H1 (cell line): ENCODE measurements at regions not wholly inside any gene's neighbourhood (a gene's known extent, or its start where the extent isn't known, plus 50 kb on each side); places are given as distances from the start of the nearest gene placed in this dataset.
"Not testable (repeated sequence)": the region's sequence is repeated elsewhere in the genome, so short reads cannot be mapped to it uniquely, and the experiment has no call there.

Experiments used
- CTCF ChIA-PET: fragments of 300-600 bp; sonication (Branson Sonifier 250); formaldehyde crosslinking; loops from one replicate; lab custom pipeline; 2021; ENCODE audit not compliant: partially characterized antibody; lab: Charles Lee
- POLR2A ChIA-PET: fragments of 300-600 bp; sonication (Branson Sonifier 250); formaldehyde crosslinking; loops from one replicate; lab custom pipeline; 2021; ENCODE audit warnings: inconsistent platforms; ENCODE audit not compliant: partially characterized antibody; lab: Charles Lee
- DNase-seq, 2 experiments: peaks; one replicate each; pipeline versions ENCODE4 v3.0.0 to v3.0.0-alpha.2; 2010 to 2022; ENCODE audit warnings: low spot score in 2 of 2, low read depth in 1 of 2, mixed read lengths in 1 of 2
- FAIRE-seq: peaks from 2 replicates; lab custom pipeline; 2011; peaks lifted over from hg19 to GRCh38; lab: Jason Lieb, UNC
- H2AFZ ChIP-seq: 2 replicates; pipeline ENCODE4 v1.8.1; 2012; ENCODE audit warnings: low read length, inconsistent platforms
- H2AK5ac ChIP-seq: 2 replicates; pipeline ENCODE4 v1.6.1; 2013; ENCODE audit warnings: low read depth, low read length
- H2BK120ac ChIP-seq: replicated peaks from 2 replicates; pipeline ENCODE3; 2013; ENCODE audit warnings: low read depth, low read length, inconsistent platforms
- H2BK12ac ChIP-seq: 2 replicates; pipeline ENCODE4 v1.6.1; 2013; ENCODE audit warnings: low read depth, low read length
- H2BK15ac ChIP-seq: 2 replicates; pipeline ENCODE4 v1.6.1; 2013; ENCODE audit warnings: low read length
- H2BK20ac ChIP-seq: 2 replicates; pipeline ENCODE4 v1.6.1; 2013; ENCODE audit warnings: low read length
- H2BK5ac ChIP-seq: 2 replicates; pipeline ENCODE4 v1.6.1; 2013; ENCODE audit warnings: low read depth, low read length
- H3K14ac ChIP-seq: 2 replicates; pipeline ENCODE4 v1.6.1; 2013; ENCODE audit warnings: inconsistent platforms; ENCODE audit not compliant: insufficient read length
- H3K18ac ChIP-seq: 2 replicates; pipeline ENCODE4 v1.6.1; 2013; ENCODE audit warnings: low read length; ENCODE audit errors: extremely low read depth
- H3K23ac ChIP-seq: 2 replicates; pipeline ENCODE4 v1.6.1; 2013; ENCODE audit warnings: inconsistent platforms; ENCODE audit not compliant: insufficient read length
- H3K23me2 ChIP-seq: 2 replicates; pipeline ENCODE4 v1.6.1; 2013; ENCODE audit warnings: low read depth, low read length
- H3K27ac ChIP-seq: 2 replicates; pipeline ENCODE4 v1.6.1; 2011; ENCODE audit warnings: low read depth, low read length, inconsistent platforms
- H3K27me3 ChIP-seq, 4 experiments: replicated peaks in 1 of 4; 1 replicate in 1 of 4; 2 replicates in 3 of 4; pipeline versions ENCODE4 v1.6.1 to v1.8.1; 2011 to 2013; ENCODE audit warnings: low read length in 3 of 4, mild to moderate bottlenecking in 3 of 4, inconsistent platforms in 2 of 4, mixed read lengths in 2 of 4, moderate library complexity in 1 of 4; ENCODE audit not compliant: control insufficient read depth in 3 of 4, insufficient read depth in 3 of 4; ENCODE audit errors: extremely low read depth in 1 of 4
- H3K36me3 ChIP-seq, 4 experiments: 2 replicates each; pipeline versions ENCODE4 v1.6.1 to v1.8.1; 2011 to 2013; ENCODE audit warnings: mild to moderate bottlenecking in 4 of 4, low read length in 3 of 4, moderate library complexity in 2 of 4, control low read depth in 1 of 4, inconsistent platforms in 1 of 4; ENCODE audit not compliant: insufficient read depth in 4 of 4, control insufficient read depth in 2 of 4
- H3K4ac ChIP-seq: replicated peaks from 2 replicates; pipeline ENCODE3; 2013; ENCODE audit warnings: low read length, low read depth, mixed read lengths, inconsistent platforms; ENCODE audit not compliant: insufficient read length
- H3K4me1 ChIP-seq, 4 experiments: replicated peaks in 1 of 4; 1 replicate in 1 of 4; 2 replicates in 3 of 4; pipeline versions ENCODE4 v1.6.1 to v1.8.1; 2011 to 2013; ENCODE audit warnings: low read length in 3 of 4, inconsistent platforms in 2 of 4, mixed read lengths in 1 of 4; ENCODE audit not compliant: insufficient read depth in 4 of 4, control insufficient read depth in 3 of 4
- H3K4me2 ChIP-seq, 2 experiments: 2 replicates each; pipeline versions ENCODE4 v1.6.1 to v1.8.1; 2011 to 2013; ENCODE audit warnings: low read depth in 2 of 2, low read length in 2 of 2, control low read depth in 1 of 2, inconsistent platforms in 1 of 2, mild to moderate bottlenecking in 1 of 2; ENCODE audit not compliant: insufficient read depth in 1 of 2
- H3K4me3 ChIP-seq, 4 experiments: fragments of 200-600, 300-600 bp in 1 of 4; sonication (generic), shearing (Covaris generic), sonication (Bioruptor Twin) in 1 of 4; 2 replicates each; pipeline versions ENCODE4 v1.5.1 to v1.8.1; 2011 to 2016; ENCODE audit warnings: low read length in 4 of 4, low read depth in 3 of 4, control low read depth in 2 of 4, inconsistent platforms in 2 of 4, mild to moderate bottlenecking in 2 of 4, mixed read lengths in 1 of 4, moderate library complexity in 1 of 4; ENCODE audit not compliant: insufficient read depth in 2 of 4; ENCODE audit errors: extremely low read depth in 1 of 4
- H3K56ac ChIP-seq: replicated peaks from 2 replicates; pipeline ENCODE3; 2013; ENCODE audit warnings: low read depth, mild to moderate bottlenecking, mixed read lengths, low read length, inconsistent platforms; ENCODE audit not compliant: insufficient read length
- H3K79me1 ChIP-seq: 2 replicates; pipeline ENCODE4 v1.6.1; 2013; ENCODE audit warnings: low read depth, low read length, control low read depth
- H3K79me2 ChIP-seq, 2 experiments: 2 replicates each; pipeline versions ENCODE4 v1.6.1 to v1.8.1; 2012 to 2013; ENCODE audit warnings: low read length in 2 of 2, mild to moderate bottlenecking in 2 of 2, inconsistent platforms in 1 of 2; ENCODE audit not compliant: insufficient read depth in 2 of 2, control insufficient read depth in 1 of 2
- H3K9ac ChIP-seq, 4 experiments: replicated peaks in 1 of 4; 1 replicate in 1 of 4; 2 replicates in 3 of 4; pipeline versions ENCODE4 v1.6.1 to v1.8.1; 2011 to 2013; ENCODE audit warnings: low read depth in 3 of 4, low read length in 3 of 4, control low read depth in 2 of 4, mild to moderate bottlenecking in 2 of 4, moderate library complexity in 2 of 4, inconsistent platforms in 1 of 4; ENCODE audit errors: extremely low read depth in 1 of 4
- H3K9me3 ChIP-seq, 2 experiments: 2 replicates each; pipeline versions ENCODE4 v1.6.1 to v1.8.1; 2012 to 2013; ENCODE audit warnings: mild to moderate bottlenecking in 2 of 2, moderate library complexity in 2 of 2, control low read depth in 1 of 2, inconsistent platforms in 1 of 2, low read depth in 1 of 2, low read length in 1 of 2, mixed read lengths in 1 of 2; ENCODE audit not compliant: insufficient read depth in 2 of 2
- H4K20me1 ChIP-seq, 2 experiments: replicated peaks in 1 of 2; 2 replicates each; pipeline versions ENCODE3 to v1.8.1; 2011 to 2013; ENCODE audit warnings: inconsistent platforms in 2 of 2, low read length in 2 of 2, mild to moderate bottlenecking in 1 of 2; ENCODE audit not compliant: insufficient read depth in 2 of 2, control insufficient read depth in 1 of 2
- H4K5ac ChIP-seq: 2 replicates; pipeline ENCODE4 v1.6.1; 2013; ENCODE audit warnings: low read length, low read depth, mixed read lengths, inconsistent platforms; ENCODE audit not compliant: insufficient read length
- H4K8ac ChIP-seq: 2 replicates; pipeline ENCODE4 v1.8.0; 2013; ENCODE audit warnings: mild to moderate bottlenecking, moderate library complexity, low read length, inconsistent platforms; ENCODE audit not compliant: insufficient read depth; ENCODE audit errors: extremely low read depth
- H4K91ac ChIP-seq: replicated peaks from 2 replicates; pipeline ENCODE3; 2013; ENCODE audit warnings: low read length, mixed read lengths, inconsistent platforms; ENCODE audit not compliant: insufficient read length
- WGBS, 2 experiments: shearing (Covaris generic) in 1 of 2; methylation state at CpG; one replicate each; pipeline versions ENCODE4 v1.1.6 to v1.1.7; 2013 to 2015; ENCODE audit warnings: low lambda C conversion rate in 2 of 2, mixed read lengths in 2 of 2, inconsistent platforms in 1 of 2, low coverage in 1 of 2, missing lambda C conversion rate in 1 of 2; ENCODE audit not compliant: insufficient replicate concordance in 2 of 2, insufficient coverage in 1 of 2, insufficient read length in 1 of 2; ENCODE audit errors: extremely low coverage in 1 of 2, missing lambda C conversion rate in 1 of 2; 5-methylcytosine and 5-hydroxymethylcytosine counted together

DNA sequence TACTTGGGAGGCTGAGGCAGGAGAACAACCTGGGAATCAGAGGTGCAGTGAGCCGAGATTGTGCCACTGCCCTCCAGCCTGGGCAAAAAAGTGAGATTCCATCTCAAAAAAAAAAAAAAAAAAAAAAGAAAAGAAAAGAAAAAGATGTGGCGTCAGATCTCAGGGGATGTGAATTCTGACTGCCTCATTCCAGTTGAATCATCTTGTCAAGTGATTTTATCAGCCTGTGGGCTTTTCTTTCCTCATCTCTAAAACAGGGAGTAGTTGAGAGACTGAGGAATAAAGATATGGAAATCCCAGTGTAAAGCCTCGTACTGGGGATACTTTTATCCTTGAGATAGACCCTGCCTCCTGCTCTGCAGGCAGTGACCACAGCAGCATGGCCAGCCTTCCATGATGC, 65.9 kb downstream of the PPIAL4G start:
- H3K4ac ChIP-seq, H2BK15ac ChIP-seq, H4K8ac ChIP-seq, DNase-seq, H2AK5ac ChIP-seq, H4K5ac ChIP-seq, H3K9me3 ChIP-seq, H3K4me3 ChIP-seq, H3K27ac ChIP-seq, CTCF ChIA-PET, H2BK120ac ChIP-seq, H2BK20ac ChIP-seq, H2AFZ ChIP-seq, H3K79me1 ChIP-seq, H3K4me2 ChIP-seq, H3K23me2 ChIP-seq, FAIRE-seq, H3K27me3 ChIP-seq, H2BK5ac ChIP-seq, H4K91ac ChIP-seq, H2BK12ac ChIP-seq, H3K9ac ChIP-seq, H3K14ac ChIP-seq, H3K18ac ChIP-seq, H3K56ac ChIP-seq, POLR2A ChIA-PET, H3K4me1 ChIP-seq, H3K36me3 ChIP-seq, H3K23ac ChIP-seq, H4K20me1 ChIP-seq, H3K79me2 ChIP-seq: not testable (repeated sequence)
- 73% methylated on average over 2 of the region's 3 CpGs; no CpG with 5 or more reads in 1 of the 2 experiments for WGBS, 2 experiments

DNA sequence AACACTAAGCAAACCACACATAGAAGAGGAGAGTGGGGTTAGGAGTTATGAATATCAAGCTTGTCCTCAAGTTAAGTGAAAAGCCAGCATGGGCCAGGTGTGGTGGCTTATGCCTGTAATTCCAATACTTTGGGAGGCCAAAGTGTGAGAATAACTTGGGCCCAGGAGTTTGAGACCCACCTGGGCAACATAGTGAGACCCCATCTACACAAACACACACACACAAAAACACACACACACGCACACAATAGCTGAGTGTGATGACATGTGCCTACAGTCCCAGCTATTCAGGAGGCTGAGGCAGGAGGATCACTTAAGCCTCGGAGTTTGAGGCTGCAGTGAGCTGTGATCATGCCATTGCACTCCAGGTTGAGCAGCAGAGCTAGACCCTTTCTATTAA, 69.7 kb downstream of the PPIAL4G start:
- H2AFZ ChIP-seq, H3K9me3 ChIP-seq, H3K4ac ChIP-seq, H3K27ac ChIP-seq, H3K79me2 ChIP-seq, H2BK15ac ChIP-seq, H3K14ac ChIP-seq, CTCF ChIA-PET, DNase-seq, H3K27me3 ChIP-seq, H4K5ac ChIP-seq, H4K8ac ChIP-seq, H4K91ac ChIP-seq, H2BK120ac ChIP-seq, H3K56ac ChIP-seq, H3K4me1 ChIP-seq, H3K9ac ChIP-seq, H2AK5ac ChIP-seq, H3K23ac ChIP-seq, POLR2A ChIA-PET, H2BK20ac ChIP-seq, H3K18ac ChIP-seq, H3K36me3 ChIP-seq, H4K20me1 ChIP-seq, H2BK12ac ChIP-seq, H3K4me3 ChIP-seq, H3K4me2 ChIP-seq, FAIRE-seq, H2BK5ac ChIP-seq, H3K79me1 ChIP-seq, H3K23me2 ChIP-seq: not testable (repeated sequence)
- 85% methylated on average over 2 of the region's 2 CpGs; no CpG with 5 or more reads in 1 of the 2 experiments for WGBS, 2 experiments
